HepG2 (cell line): ENCODE measurements at regions not wholly inside any gene's neighbourhood (a gene's known extent, or its start where the extent isn't known, plus 50 kb on each side); places are given as distances from the start of the nearest gene placed in this dataset.

ENCODE experiments used
- ATAC-seq: fragments of 200-7000 bp; cut with Tn5 transposase; 3 replicates; pipeline ENCODE4 v1.9.1; 2020; ENCODE audit warnings: mild to moderate bottlenecking, moderate library complexity
- BruUV-seq: library from RNA; stranded (reverse); fragments of 400-500 nt; replicated peaks from 2 replicates; lab custom pipeline; 2021; lab: Mats Ljungman, UMichigan
- CTCF ChIA-PET: fragments of 300-600 bp; formaldehyde crosslinking; extraction: SDS; loops from one replicate; lab custom pipeline; 2021; ENCODE audit warnings: low total read pairs, inconsistent platforms, low intra/inter-chr PET ratio; lab: Yijun Ruan, JAX
- POLR2A ChIA-PET: fragments of 350-600 bp; sonication (Branson Sonifier 250); formaldehyde crosslinking; loops from one replicate; lab custom pipeline; 2020; ENCODE audit warnings: antibody characterized with exemption, inconsistent platforms; lab: Yijun Ruan, JAX
- DNase-seq: peaks from one replicate; pipeline ENCODE4 v3.0.0-alpha.2; 2015; ENCODE audit warnings: low spot score
- FAIRE-seq: peaks from 3 replicates; lab custom pipeline; 2011; peaks lifted over from hg19 to GRCh38; lab: Jason Lieb, UNC
- H2AFZ ChIP-seq: one replicate; pipeline ENCODE4 v1.6.1; 2011; ENCODE audit warnings: low read length, inconsistent platforms
- H3K27ac ChIP-seq: fragments of 300-600 bp; 3 replicates; pipeline ENCODE4 v1.8.0; 2011; ENCODE audit warnings: mixed run types, mild to moderate bottlenecking, mixed read lengths, low read length, inconsistent platforms; ENCODE audit not compliant: insufficient read depth; ENCODE audit errors: extremely low read length
- H3K27me3 ChIP-seq, 2 experiments: fragments of 200-600 bp in 1 of 2; 2 replicates in 1 of 2; 3 replicates in 1 of 2; pipeline versions ENCODE4 v1.6.0 to v1.8.0; 2011; ENCODE audit warnings: low read length in 2 of 2, mild to moderate bottlenecking in 2 of 2, moderate library complexity in 2 of 2, inconsistent platforms in 1 of 2; ENCODE audit not compliant: insufficient read depth in 2 of 2, control insufficient read depth in 1 of 2
- H3K36me3 ChIP-seq, 2 experiments: fragments of 200-600 bp in 1 of 2; replicated peaks in 1 of 2; 2 replicates in 1 of 2; 3 replicates in 1 of 2; pipeline versions ENCODE4 v1.5.1 to v1.8.0; 2011; ENCODE audit warnings: low read length in 2 of 2, inconsistent platforms in 1 of 2; ENCODE audit not compliant: insufficient read depth in 2 of 2, control insufficient read depth in 1 of 2
- H3K4me1 ChIP-seq: 2 replicates; pipeline ENCODE4 v1.5.1; 2012; ENCODE audit warnings: low read length, inconsistent platforms; ENCODE audit not compliant: insufficient read depth
- H3K4me2 ChIP-seq: 2 replicates; pipeline ENCODE4 v1.6.0; 2011; ENCODE audit warnings: low read depth, low read length, inconsistent platforms
- H3K4me3 ChIP-seq, 3 experiments: fragments of 200-600 bp in 1 of 3; sonication (generic), shearing (Covaris generic) in 1 of 3; replicated peaks in 1 of 3; 2 replicates each; pipeline ENCODE4 v1.5.1; 2011 to 2016; ENCODE audit warnings: low read length in 3 of 3, inconsistent platforms in 2 of 3, low read depth in 2 of 3, mild to moderate bottlenecking in 2 of 3, control low read depth in 1 of 3, mixed read lengths in 1 of 3; ENCODE audit not compliant: insufficient read depth in 1 of 3
- H3K79me2 ChIP-seq: one replicate; pipeline ENCODE4 v1.6.1; 2011; ENCODE audit warnings: low read length, inconsistent platforms; ENCODE audit not compliant: insufficient read depth
- H3K9ac ChIP-seq: 2 replicates; pipeline ENCODE4 v1.6.0; 2011; ENCODE audit warnings: mild to moderate bottlenecking, low read depth, low read length, inconsistent platforms; ENCODE audit not compliant: insufficient read depth
- H3K9me3 ChIP-seq: 2 replicates; pipeline ENCODE4 v1.5.1; 2012; ENCODE audit warnings: mild to moderate bottlenecking, low read length
- H4K20me1 ChIP-seq: 2 replicates; pipeline ENCODE4 v1.6.0; 2011; ENCODE audit warnings: inconsistent platforms, mild to moderate bottlenecking, low read length, moderate library complexity; ENCODE audit not compliant: insufficient read depth
- EHMT2 ChIP-seq: fragments of 200-600 bp; sonication (generic); IDR thresholded peaks from 2 replicates; pipeline ENCODE4 v1.7.0; 2017; ENCODE audit warnings: antibody characterized with exemption, low read depth, low read length, borderline replicate concordance
- GZF1 ChIP-seq: sonication (generic); formaldehyde crosslinking; IDR thresholded peaks from 2 replicates; pipeline ENCODE4 v1.5.1; 2020; ENCODE audit warnings: mild to moderate bottlenecking, missing genetic modification reagents
- WGBS: methylation state at CpG from one replicate; pipeline ENCODE4 v1.1.6; 2017; ENCODE audit warnings: low lambda C conversion rate; 5-methylcytosine and 5-hydroxymethylcytosine counted together
- in situ Hi-C: cut with HindIII; loops from 2 replicates; pipeline ENCODE4 v1.10.0; 2017; ENCODE audit warnings: low pct_unique_long_range_greater_than_20kb; ENCODE audit not compliant: extremely low pct_ligation_motif_present
- intact Hi-C: fragments of 100-400 bp; cut with micrococcal nuclease; formaldehyde crosslinking; loops from one replicate; pipeline ENCODE4 v1.10.0; 2022; ENCODE audit not compliant: unreplicated experiment
- TF ChIP-seq, protein P1 (sequence below): IDR thresholded peaks from 2 replicates; pipeline ENCODE4 v1.6.1; 2012; ENCODE audit warnings: low read length, improper control_type of control experiment
- TF ChIP-seq, protein P2 (sequence below), 2 experiments: sonication (generic) in 1 of 2; formaldehyde crosslinking in 1 of 2; IDR thresholded peaks; 2 replicates each; pipeline versions ENCODE4 v1.6.1 to v1.9.0; 2014 to 2022; ENCODE audit warnings: antibody characterized with exemption in 1 of 2, borderline replicate concordance in 1 of 2, inconsistent platforms in 1 of 2, low read depth in 1 of 2, missing genetic modification reagents in 1 of 2
- TF ChIP-seq, protein P3 (sequence below): sonication (generic); formaldehyde crosslinking; IDR thresholded peaks from 2 replicates; pipeline ENCODE4 v1.4.0; 2020; ENCODE audit warnings: missing genetic modification reagents
- TF ChIP-seq, protein P4 (sequence below): sonication (generic); formaldehyde crosslinking; IDR thresholded peaks from 2 replicates; pipeline ENCODE4 v1.8.1; 2023; ENCODE audit warnings: mild to moderate bottlenecking, inconsistent platforms, moderate library complexity, missing genetic modification reagents, borderline replicate concordance

DNA sequence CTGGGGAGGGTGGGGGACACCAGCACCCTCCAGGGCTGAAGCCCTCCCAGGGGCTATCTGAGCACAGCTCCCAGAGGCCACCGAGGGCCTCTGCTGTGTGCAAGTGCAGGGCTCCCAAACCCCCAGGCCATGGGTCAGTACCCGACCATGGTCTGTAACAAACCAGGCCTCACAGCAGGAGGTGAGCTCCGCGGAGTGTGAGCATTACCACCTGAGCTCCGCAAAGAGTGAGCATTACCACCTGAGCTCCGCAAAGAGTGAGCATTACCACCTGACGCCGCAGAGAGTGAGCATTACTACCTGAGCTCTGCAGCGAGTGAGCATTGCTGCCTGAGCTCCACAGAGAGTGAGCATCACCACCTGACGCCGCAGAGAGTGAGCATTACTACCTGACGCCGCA lies 152.9 kb upstream of the IRX2 start (continued):
- TF ChIP-seq, protein P1, sequence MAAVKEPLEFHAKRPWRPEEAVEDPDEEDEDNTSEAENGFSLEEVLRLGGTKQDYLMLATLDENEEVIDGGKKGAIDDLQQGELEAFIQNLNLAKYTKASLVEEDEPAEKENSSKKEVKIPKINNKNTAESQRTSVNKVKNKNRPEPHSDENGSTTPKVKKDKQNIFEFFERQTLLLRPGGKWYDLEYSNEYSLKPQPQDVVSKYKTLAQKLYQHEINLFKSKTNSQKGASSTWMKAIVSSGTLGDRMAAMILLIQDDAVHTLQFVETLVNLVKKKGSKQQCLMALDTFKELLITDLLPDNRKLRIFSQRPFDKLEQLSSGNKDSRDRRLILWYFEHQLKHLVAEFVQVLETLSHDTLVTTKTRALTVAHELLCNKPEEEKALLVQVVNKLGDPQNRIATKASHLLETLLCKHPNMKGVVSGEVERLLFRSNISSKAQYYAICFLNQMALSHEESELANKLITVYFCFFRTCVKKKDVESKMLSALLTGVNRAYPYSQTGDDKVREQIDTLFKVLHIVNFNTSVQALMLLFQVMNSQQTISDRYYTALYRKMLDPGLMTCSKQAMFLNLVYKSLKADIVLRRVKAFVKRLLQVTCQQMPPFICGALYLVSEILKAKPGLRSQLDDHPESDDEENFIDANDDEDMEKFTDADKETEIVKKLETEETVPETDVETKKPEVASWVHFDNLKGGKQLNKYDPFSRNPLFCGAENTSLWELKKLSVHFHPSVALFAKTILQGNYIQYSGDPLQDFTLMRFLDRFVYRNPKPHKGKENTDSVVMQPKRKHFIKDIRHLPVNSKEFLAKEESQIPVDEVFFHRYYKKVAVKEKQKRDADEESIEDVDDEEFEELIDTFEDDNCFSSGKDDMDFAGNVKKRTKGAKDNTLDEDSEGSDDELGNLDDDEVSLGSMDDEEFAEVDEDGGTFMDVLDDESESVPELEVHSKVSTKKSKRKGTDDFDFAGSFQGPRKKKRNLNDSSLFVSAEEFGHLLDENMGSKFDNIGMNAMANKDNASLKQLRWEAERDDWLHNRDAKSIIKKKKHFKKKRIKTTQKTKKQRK = no peak

DNA sequence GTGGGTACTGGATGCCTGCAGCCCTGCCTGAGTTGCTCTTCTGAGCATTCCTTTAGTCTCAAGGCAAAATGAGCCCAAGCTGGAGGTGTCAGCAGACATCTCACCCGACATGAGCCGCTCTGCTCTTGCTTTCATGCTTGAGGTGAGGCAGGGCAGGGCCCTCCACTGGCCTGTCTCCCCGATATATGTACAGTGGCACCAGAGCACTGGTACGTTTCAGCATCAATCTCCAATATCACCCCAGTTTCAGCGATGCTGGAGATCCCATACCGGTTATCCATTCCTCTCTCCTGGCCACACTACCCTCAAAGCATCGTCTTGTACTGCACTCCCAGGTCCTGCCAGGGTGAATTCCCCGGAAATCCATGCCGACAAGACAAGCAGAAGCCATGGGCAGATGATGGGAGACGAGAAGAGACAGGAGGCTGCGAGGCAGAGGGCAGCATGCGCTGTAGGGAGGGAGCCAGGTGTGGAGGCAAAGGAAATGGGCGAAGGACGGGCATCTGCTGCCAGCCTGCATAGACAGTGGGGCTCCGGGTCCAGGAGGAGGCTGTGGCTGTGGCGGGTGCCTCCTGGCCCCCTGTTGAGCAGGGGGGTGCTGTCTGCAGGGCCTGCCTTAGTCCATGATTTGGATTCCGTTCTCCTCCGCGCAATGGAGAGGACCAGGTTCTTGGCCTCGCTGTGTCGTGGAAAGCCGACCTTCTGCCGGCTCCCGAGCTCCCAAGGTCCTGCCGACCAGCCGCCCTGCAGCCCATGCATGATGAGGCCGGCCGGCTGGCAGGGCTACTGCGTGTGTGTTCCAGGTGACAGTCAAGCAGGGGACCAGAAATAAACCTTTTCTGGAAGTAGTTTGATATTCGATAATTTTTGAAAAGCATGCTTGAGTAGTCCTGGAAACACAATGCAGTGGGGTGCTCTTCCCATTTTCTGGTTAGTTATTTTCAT lies 152.2 kb upstream of the IRX2 start:
- Histone ChIP-seq H3K36me3 (no peaks in the 10 kb centered on the region), H4K20me1 (no peaks in the 10 kb centered on the region), H3K27me3 (no peaks in the 10 kb centered on the region; a peak in 1 of 5 replicates), H3K4me2 (no peak overlapping the region), H3K79me2 (no peaks in the 10 kb centered on the region), H3K27ac (no peak overlapping the region), H2AFZ (no peak overlapping the region), H3K9ac (no peak overlapping the region), H3K9me3 (no peaks in the 10 kb centered on the region), H3K4me1 (no peaks in the 10 kb centered on the region), H3K4me3 (no peak overlapping the region)
- DNase-seq (no peak), ATAC-seq (no peak), FAIRE-seq (no peak)
- ChIA-PET POLR2A (no interaction called here), CTCF (no interaction called here)
- intact Hi-C loops (no loop called here), in situ Hi-C loops (no loop called here)
- BruUV-seq = no TSS peak
- 9% methylated on average over 15 of the region's 30 CpGs for WGBS
- TF ChIP-seq, protein P2, sequence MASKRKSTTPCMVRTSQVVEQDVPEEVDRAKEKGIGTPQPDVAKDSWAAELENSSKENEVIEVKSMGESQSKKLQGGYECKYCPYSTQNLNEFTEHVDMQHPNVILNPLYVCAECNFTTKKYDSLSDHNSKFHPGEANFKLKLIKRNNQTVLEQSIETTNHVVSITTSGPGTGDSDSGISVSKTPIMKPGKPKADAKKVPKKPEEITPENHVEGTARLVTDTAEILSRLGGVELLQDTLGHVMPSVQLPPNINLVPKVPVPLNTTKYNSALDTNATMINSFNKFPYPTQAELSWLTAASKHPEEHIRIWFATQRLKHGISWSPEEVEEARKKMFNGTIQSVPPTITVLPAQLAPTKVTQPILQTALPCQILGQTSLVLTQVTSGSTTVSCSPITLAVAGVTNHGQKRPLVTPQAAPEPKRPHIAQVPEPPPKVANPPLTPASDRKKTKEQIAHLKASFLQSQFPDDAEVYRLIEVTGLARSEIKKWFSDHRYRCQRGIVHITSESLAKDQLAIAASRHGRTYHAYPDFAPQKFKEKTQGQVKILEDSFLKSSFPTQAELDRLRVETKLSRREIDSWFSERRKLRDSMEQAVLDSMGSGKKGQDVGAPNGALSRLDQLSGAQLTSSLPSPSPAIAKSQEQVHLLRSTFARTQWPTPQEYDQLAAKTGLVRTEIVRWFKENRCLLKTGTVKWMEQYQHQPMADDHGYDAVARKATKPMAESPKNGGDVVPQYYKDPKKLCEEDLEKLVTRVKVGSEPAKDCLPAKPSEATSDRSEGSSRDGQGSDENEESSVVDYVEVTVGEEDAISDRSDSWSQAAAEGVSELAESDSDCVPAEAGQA (IDR thresholded peaks at IDR 0.05; ENCODE audit: low read depth) = no peak
- TF ChIP-seq, protein P2 (CRISPR knock-in tag; IDR thresholded peaks at IDR 0.05; ENCODE audit: borderline replicate concordance) = no peak
- TF ChIP-seq, protein P3, sequence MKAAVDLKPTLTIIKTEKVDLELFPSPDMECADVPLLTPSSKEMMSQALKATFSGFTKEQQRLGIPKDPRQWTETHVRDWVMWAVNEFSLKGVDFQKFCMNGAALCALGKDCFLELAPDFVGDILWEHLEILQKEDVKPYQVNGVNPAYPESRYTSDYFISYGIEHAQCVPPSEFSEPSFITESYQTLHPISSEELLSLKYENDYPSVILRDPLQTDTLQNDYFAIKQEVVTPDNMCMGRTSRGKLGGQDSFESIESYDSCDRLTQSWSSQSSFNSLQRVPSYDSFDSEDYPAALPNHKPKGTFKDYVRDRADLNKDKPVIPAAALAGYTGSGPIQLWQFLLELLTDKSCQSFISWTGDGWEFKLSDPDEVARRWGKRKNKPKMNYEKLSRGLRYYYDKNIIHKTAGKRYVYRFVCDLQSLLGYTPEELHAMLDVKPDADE (CRISPR knock-in tag) = no peak
- TF ChIP-seq GZF1 (no peak), EHMT2 (no peak)
- TF ChIP-seq, protein P4, sequence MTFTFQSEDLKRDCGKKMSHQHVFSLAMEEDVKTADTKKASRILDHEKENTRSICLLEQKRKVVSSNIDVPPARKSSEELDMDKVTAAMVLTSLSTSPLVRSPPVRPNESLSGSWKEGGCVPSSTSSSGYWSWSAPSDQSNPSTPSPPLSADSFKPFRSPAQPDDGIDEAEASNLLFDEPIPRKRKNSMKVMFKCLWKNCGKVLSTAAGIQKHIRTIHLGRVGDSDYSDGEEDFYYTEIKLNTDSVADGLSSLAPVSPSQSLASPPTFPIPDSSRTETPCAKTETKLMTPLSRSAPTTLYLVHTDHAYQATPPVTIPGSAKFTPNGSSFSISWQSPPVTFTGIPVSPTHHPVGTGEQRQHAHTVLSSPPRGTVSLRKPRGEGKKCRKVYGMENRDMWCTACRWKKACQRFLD = no peak
